HG02840 (cell line): ENCODE measurements at regions not wholly inside any gene's neighbourhood (a gene's known extent, or its start where the extent isn't known, plus 50 kb on each side); places are given as distances from the start of the nearest gene placed in this dataset.

Experiments
- ATAC-seq: cut with Tn5 transposase; IDR thresholded peaks from one replicate; pipeline ENCODE4 v1.9.1; 2021; ENCODE audit warnings: mild to moderate bottlenecking, moderate library complexity, moderate number of reproducible peaks; ENCODE audit not compliant: unreplicated experiment, low FRiP score

GRCh38 chr21:22650226-22650625, 1652.0 kb downstream of the NCAM2 start:
- no peak for ATAC-seq

DNA sequence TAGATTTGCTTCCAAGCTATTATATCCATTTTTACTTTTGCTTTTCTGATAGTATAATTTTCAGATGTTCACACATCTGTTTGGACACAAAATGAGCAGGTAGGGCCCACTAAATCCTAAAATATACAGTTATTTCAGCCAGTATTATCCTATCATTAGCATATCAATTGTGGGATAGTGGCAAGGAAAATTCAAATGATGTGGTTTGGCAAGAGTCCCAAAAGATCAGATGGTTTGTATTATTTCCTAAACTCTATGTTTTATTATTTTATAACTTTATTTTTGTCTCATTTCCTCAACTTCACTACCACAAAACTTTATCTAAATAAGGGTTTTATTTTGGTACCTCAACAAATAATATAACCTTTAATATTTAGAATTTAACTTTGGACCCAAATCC, 1659.6 kb downstream of the NCAM2 start:
- no peak for ATAC-seq

- ATAC-seq: no peak
Observed at GRCh38 chr21:22670148-22670547, 1671.9 kb downstream of the NCAM2 start.

DNA sequence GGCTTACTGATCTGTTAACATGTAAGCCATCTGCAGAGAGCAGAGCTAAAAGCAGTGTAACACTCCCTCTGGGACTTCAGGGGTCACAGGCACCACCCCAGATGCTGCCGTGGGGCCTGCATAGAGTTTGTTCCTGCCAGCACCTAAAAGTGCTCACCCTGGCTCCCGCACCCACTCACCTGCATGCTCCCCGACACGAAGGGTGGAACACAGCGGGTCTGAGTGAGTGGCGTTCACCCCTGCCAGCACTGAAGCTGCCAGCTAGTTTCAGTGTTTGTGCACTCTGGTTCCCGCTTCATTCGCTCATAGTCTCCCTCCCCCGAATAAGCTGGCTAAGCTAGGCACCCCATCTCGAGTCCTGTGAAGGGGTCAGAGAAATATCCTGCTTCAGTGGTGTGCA, 1681.0 kb downstream of the NCAM2 start:
- ATAC-seq: no peak

GRCh38 chr21:22691658-22692057, 1693.4 kb downstream of the NCAM2 start:
- no peak for ATAC-seq

GRCh38 chr21:22703521-22703920, 1705.3 kb downstream of the NCAM2 start:
- no peak for ATAC-seq

DNA sequence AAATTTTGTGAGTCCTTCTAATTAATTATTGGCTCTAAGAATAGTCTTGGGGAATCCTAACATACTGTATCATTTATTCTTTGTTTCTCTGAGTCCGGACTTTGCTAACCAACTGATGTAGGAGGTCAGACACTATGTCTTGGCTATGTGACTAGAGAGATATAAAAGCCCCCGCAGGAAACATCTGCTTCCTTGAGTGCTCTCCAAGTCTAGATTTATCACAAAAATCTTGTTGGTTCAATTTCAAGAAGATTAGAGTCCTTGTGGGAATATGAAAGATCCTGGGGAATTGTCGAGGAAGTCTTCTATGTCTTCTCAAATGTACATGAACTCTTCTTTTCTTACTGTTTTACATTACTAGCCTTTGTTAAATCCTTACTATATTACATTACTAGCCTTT, 1712.5 kb downstream of the NCAM2 start:
- no peak for ATAC-seq

DNA sequence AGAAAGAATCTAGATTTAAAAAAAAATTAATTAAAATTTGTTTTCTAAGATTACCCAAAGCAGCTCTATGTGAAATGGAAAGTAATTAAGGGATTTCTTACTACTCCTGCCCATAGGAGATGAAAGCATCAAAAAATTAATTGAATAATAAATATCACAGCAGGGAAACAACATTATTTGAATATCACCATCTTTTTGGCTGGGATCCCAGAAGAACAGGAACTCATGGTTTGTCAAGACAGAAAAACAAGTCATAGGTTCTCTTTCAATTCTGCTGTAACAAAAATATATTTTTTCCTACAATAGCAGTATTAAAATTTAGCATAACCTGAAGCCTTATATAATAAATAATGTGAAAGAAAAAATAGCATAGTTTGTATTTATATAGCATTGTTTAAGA, 1713.4 kb downstream of the NCAM2 start:
- ATAC-seq: no peak

GRCh38 chr21:22725436-22725835, 1727.2 kb downstream of the NCAM2 start:
- no peak for ATAC-seq

DNA sequence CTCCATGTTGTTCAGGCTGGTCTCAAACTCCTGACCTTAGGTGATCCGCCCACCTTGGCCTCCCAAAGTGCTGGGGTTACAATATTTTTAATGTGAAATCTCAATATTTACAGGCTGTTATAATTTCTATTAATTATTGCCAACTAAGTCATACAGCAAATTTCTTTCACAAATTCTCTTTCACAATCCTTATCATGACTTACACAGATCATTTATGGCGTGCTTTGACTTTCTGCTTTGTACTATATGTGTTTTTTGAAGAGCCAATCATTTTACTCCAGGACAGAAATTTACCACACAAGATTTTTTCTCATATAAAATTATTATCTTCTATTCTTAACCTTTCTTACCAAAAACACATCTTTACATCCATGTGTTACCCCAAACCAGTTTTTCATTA, 1729.9 kb downstream of the NCAM2 start:
- ATAC-seq: no peak

- no peak for ATAC-seq
Observed at GRCh38 chr21:22743085-22743484, 1744.9 kb downstream of the NCAM2 start.

DNA sequence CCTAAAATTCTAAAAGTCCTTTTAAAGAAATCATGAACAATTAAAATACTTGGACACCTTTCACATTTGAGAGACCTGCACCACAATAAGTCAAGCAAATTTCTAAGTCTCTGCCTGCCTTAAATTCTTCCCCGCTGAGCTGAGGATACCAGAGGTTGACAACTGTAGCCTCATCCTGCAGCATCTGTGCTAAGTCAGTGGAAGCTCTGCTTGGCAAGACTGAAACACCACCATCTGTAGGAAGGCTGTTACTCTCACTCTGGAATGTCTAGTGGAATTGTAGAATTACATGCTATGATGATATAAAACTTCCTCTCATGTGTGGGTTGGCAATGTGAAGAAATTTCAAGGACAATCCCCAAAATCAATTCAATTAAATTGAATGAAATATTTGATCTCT, 1756.5 kb downstream of the NCAM2 start:
- no peak for ATAC-seq

GRCh38 chr21:22758478-22758877, 1760.3 kb downstream of the NCAM2 start:
- ATAC-seq: no peak

GRCh38 chr21:22762463-22762862, 1764.3 kb downstream of the NCAM2 start:
- no peak for ATAC-seq

DNA sequence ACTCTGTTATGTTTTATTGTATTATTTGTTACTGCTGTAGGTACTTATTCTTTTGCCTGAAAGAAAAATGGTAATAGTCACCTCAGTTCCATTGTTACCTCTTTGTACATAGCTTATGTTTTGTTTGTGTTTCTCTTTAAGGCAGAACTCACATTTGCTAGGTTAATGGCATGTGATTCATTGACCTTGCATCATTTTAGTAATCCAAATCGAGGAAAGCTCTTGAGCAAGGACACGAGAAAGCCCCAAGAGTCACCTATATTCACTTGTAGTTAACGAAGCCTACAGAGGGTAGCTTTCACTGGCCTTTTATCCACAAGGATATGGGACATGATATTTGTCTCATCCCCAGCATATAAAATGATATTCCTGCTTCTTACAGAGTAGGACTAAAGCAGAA, 1765.2 kb downstream of the NCAM2 start:
- ATAC-seq: no peak

- ATAC-seq: no peak
Observed at GRCh38 chr21:22764222-22764621, 1766.0 kb downstream of the NCAM2 start.

GRCh38 chr21:22791376-22791775, 1793.2 kb downstream of the NCAM2 start:
- ATAC-seq: no peak

GRCh38 chr21:22791986-22792560, 1793.9 kb downstream of the NCAM2 start:
- no peak for ATAC-seq

GRCh38 chr21:22795091-22795490, 1796.9 kb downstream of the NCAM2 start:
- no peak for ATAC-seq

- no peak for ATAC-seq
Observed at GRCh38 chr21:22795644-22796043, 1797.4 kb downstream of the NCAM2 start.

- ATAC-seq: no peak
Observed at GRCh38 chr21:22796147-22796546, 1797.9 kb downstream of the NCAM2 start.

DNA sequence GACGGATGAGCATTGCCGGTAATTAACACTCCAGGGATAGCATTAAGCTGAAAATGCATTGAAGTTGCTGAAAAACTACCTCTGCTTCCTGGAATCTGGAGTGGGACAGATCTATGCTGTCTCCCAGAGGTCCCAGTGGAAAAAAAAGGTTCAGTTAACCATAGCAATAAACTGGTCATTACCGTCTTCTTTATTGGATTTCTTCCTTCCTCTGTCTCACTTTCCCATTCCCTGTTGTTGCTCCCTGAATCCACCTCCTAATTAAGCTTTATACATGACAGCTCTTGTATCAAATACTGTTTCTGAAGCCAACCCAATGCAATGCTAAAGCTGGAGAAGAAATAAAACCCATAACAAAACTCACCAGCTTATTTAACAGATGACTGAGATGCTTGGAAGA, 1805.9 kb downstream of the NCAM2 start:
- no peak for ATAC-seq

DNA sequence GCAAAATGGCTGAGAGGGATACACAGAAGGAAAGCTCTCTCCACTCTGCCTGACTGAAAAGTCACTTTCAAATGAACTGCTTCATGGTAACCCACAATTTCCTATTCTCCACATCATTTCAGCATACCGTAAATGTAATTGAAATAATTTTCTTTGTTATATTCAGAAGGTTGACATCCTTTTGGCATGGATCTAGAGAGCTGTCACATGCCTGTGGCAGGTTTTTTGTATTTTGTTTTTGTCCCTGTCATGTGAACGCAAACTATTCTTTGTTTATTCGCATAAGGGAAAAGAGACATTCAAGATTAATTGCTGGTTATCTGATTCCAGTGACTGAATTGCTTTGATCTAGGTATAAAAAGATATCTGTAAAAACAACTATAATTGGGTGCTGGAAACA, 1808.1 kb downstream of the NCAM2 start:
- ATAC-seq: no peak
